ENCODE measurements at regions not wholly inside any gene's neighbourhood (a gene's known extent, or its start where the extent isn't known, plus 50 kb on each side); places are given as distances from the start of the nearest gene placed in this dataset.

GRCh38 chr3:34686541-34686940 is 888.1 kb downstream of the PDCD6IP start:
- CTCF ChIA-PET, result interaction anchor here (0.6 to 1.3 kb wide), 2 partner anchors 701 to 706 kb away, joined by 3 read pairs; no protein-coding TSS in a partner anchor
- Mint-ChIP-seq H3K4me3 (ENCODE audit: low read depth, unreplicated experiment) (no peak overlapping the region), H3K4me1 (ENCODE audit: low read depth, unreplicated experiment) (no peaks in the 10 kb centered on the region), H3K27ac (ENCODE audit: unreplicated experiment) (no peak overlapping the region), H3K27me3 (ENCODE audit: unreplicated experiment) (no peaks in the 10 kb centered on the region), H3K9me3 (ENCODE audit: low read depth, unreplicated experiment) (no peaks in the 10 kb centered on the region), H3K36me3 (ENCODE audit: insufficient read depth, unreplicated experiment) (no peaks in the 10 kb centered on the region)
- intact Hi-C loops (cut with micrococcal nuclease; ENCODE audit: unreplicated experiment), result loop anchor here (10.0 kb wide), 1 partner anchor 302 kb away; no protein-coding TSS in a partner anchor
- no peak for TF ChIP-seq CTCF (IDR thresholded peaks at IDR 0.05; ENCODE audit: unreplicated experiment)
- DNase-seq, result no peak
- BruUV-seq (replicated peaks), result no TSS peak

- intact Hi-C loops (cut with micrococcal nuclease; ENCODE audit: unreplicated experiment), result loop anchor here (10.0 kb wide), 1 partner anchor 303 kb away; no protein-coding TSS in a partner anchor
These were observed 889.2 kb downstream of the PDCD6IP start for GRCh38 chr3:34687671-34688070.

GRCh38 chr3:34696831-34697230 is 898.4 kb downstream of the PDCD6IP start:
- H3K27me3 Mint-ChIP-seq (ENCODE audit: unreplicated experiment), result no peaks in the 10 kb centered on the region
- intact Hi-C loops (cut with micrococcal nuclease; ENCODE audit: unreplicated experiment), result no loop called here
- BruUV-seq (replicated peaks), result no TSS peak
- H3K9me3 Mint-ChIP-seq (ENCODE audit: low read depth, unreplicated experiment), result peaks cover 5% of the 10 kb centered on the region
- DNase-seq, result no peak
- no peaks in the 10 kb centered on the region for H3K36me3 Mint-ChIP-seq (ENCODE audit: insufficient read depth, unreplicated experiment)
- H3K4me3 Mint-ChIP-seq (ENCODE audit: low read depth, unreplicated experiment), result no peak overlapping the region
- H3K27ac Mint-ChIP-seq (ENCODE audit: unreplicated experiment), result no peak overlapping the region
- no peak for TF ChIP-seq CTCF (IDR thresholded peaks at IDR 0.05; ENCODE audit: unreplicated experiment)
- no peaks in the 10 kb centered on the region for H3K4me1 Mint-ChIP-seq (ENCODE audit: low read depth, unreplicated experiment)
- CTCF ChIA-PET, result no interaction called here

More at GRCh38 chr3:34687671-34688070, 889.2 kb downstream of the PDCD6IP start:
- DNase-seq, result no peak
- Mint-ChIP-seq H3K27ac (ENCODE audit: unreplicated experiment) (no peak overlapping the region), H3K27me3 (ENCODE audit: unreplicated experiment) (no peaks in the 10 kb centered on the region), H3K4me3 (ENCODE audit: low read depth, unreplicated experiment) (no peak overlapping the region), H3K36me3 (ENCODE audit: insufficient read depth, unreplicated experiment) (no peaks in the 10 kb centered on the region), H3K9me3 (ENCODE audit: low read depth, unreplicated experiment) (peaks cover 3% of the 10 kb centered on the region), H3K4me1 (ENCODE audit: low read depth, unreplicated experiment) (no peaks in the 10 kb centered on the region)
- TF ChIP-seq CTCF (IDR thresholded peaks at IDR 0.05; ENCODE audit: unreplicated experiment), result no peak
- CTCF ChIA-PET, result no interaction called here
- BruUV-seq (replicated peaks), result no TSS peak

- CTCF ChIA-PET, result no interaction called here
- intact Hi-C loops (cut with micrococcal nuclease; ENCODE audit: unreplicated experiment), result no loop called here
- no TSS peak for BruUV-seq (replicated peaks)
- Mint-ChIP-seq H3K27ac (ENCODE audit: unreplicated experiment) (no peak overlapping the region), H3K4me3 (ENCODE audit: low read depth, unreplicated experiment) (no peak overlapping the region), H3K36me3 (ENCODE audit: insufficient read depth, unreplicated experiment) (no peaks in the 10 kb centered on the region), H3K27me3 (ENCODE audit: unreplicated experiment) (no peaks in the 10 kb centered on the region), H3K9me3 (ENCODE audit: low read depth, unreplicated experiment) (peaks cover 2% of the 10 kb centered on the region), H3K4me1 (ENCODE audit: low read depth, unreplicated experiment) (no peaks in the 10 kb centered on the region)
- no peak for TF ChIP-seq CTCF (IDR thresholded peaks at IDR 0.05; ENCODE audit: unreplicated experiment)
- DNase-seq, result no peak
These were observed 904.6 kb downstream of the PDCD6IP start for GRCh38 chr3:34703053-34703452.

Measured in Calu3 (cell line).